ENCODE measurements at regions not wholly inside any gene's neighbourhood (a gene's known extent, or its start where the extent isn't known, plus 50 kb on each side); places are given as distances from the start of the nearest gene placed in this dataset.

GRCh38 chr5:75839547-75839946 is 122.3 kb upstream of the POC5 start:
- TF ChIP-seq CREB1 (CRISPR knock-in tag; IDR thresholded peaks at IDR 0.05; ENCODE audit: low read depth): no peak
- TF ChIP-seq REST (IDR thresholded peaks at IDR 0.05; ENCODE audit: unreplicated experiment): no peak
- TF ChIP-seq CTCF (conservative IDR thresholded peaks at IDR 0.05; ENCODE audit: low read depth in 2 of 2): no peak
- TF ChIP-seq POLR2AphosphoS5 (IDR thresholded peaks at IDR 0.05; ENCODE audit: low read depth): no peak
- no peak for TF ChIP-seq EZH2 (IDR thresholded peaks at IDR 0.05; ENCODE audit: low read depth, unreplicated experiment)
- TF ChIP-seq ZNF114 (CRISPR knock-in tag; IDR thresholded peaks at IDR 0.05): no peak
- no peak for TF ChIP-seq EZH2phosphoT487 (IDR thresholded peaks at IDR 0.05; ENCODE audit: unreplicated experiment)
